IPS DF 4.7 (cell line): ENCODE measurements at regions not wholly inside any gene's neighbourhood (a gene's known extent, or its start where the extent isn't known, plus 50 kb on each side); places are given as distances from the start of the nearest gene placed in this dataset.

Experiments
- DNase-seq: peaks from one replicate; pipeline ENCODE4 v3.0.0-alpha.2; 2013; ENCODE audit warnings: low spot score; ENCODE audit errors: extremely low read depth

GRCh38 chr4:28167411-28167810 is 1306.8 kb downstream of the STIM2 start:
- DNase-seq: no peak

GRCh38 chr4:28176942-28177341 is 1316.3 kb downstream of the STIM2 start:
- no peak for DNase-seq

- DNase-seq: no peak
Measured at GRCh38 chr4:28177641-28178040, 1317.0 kb downstream of the STIM2 start.

- no peak for DNase-seq
Measured at GRCh38 chr4:28179126-28179525, 1318.5 kb downstream of the STIM2 start.

- DNase-seq: no peak
Measured at GRCh38 chr4:28209371-28209924, 1348.8 kb downstream of the STIM2 start.

- no peak for DNase-seq
Measured at GRCh38 chr4:28211676-28212470, 1351.2 kb downstream of the STIM2 start.

GRCh38 chr4:28221536-28221935 is 1360.9 kb downstream of the STIM2 start:
- DNase-seq: no peak

- DNase-seq: peak; percentile 16
Measured at GRCh38 chr4:28225050-28225449, 1364.4 kb downstream of the STIM2 start.

GRCh38 chr4:28225689-28226353 is 1365.2 kb downstream of the STIM2 start:
- no peak for DNase-seq

- DNase-seq: no peak
Measured at GRCh38 chr4:28226962-28227361, 1366.3 kb downstream of the STIM2 start.

GRCh38 chr4:28227764-28228163 is 1367.1 kb downstream of the STIM2 start:
- DNase-seq: no peak

GRCh38 chr4:28228561-28229491 is 1368.2 kb downstream of the STIM2 start:
- DNase-seq: no peak

- no peak for DNase-seq
Measured at GRCh38 chr4:28232376-28232775, 1371.7 kb downstream of the STIM2 start.

- DNase-seq: no peak
Measured at GRCh38 chr4:28232951-28233350, 1372.3 kb downstream of the STIM2 start.

GRCh38 chr4:28233724-28234123 is 1373.1 kb downstream of the STIM2 start:
- no peak for DNase-seq

GRCh38 chr4:28238876-28239275 is 1378.2 kb downstream of the STIM2 start:
- no peak for DNase-seq

- DNase-seq: no peak
Measured at GRCh38 chr4:28241021-28241420, 1380.4 kb downstream of the STIM2 start.

GRCh38 chr4:28247805-28248204 is 1387.2 kb downstream of the STIM2 start:
- no peak for DNase-seq

GRCh38 chr4:28248269-28248668 is 1387.6 kb downstream of the STIM2 start:
- DNase-seq: no peak

GRCh38 chr4:28250646-28251045 is 1390.0 kb downstream of the STIM2 start:
- DNase-seq: no peak

- DNase-seq: no peak
Measured at GRCh38 chr4:28251831-28252230, 1391.2 kb downstream of the STIM2 start.

GRCh38 chr4:28254003-28254402 is 1393.4 kb downstream of the STIM2 start:
- DNase-seq: no peak
